GM12891 (cell line): ENCODE measurements at regions not wholly inside any gene's neighbourhood (a gene's known extent, or its start where the extent isn't known, plus 50 kb on each side); places are given as distances from the start of the nearest gene placed in this dataset.

ENCODE experiments used
- POLR2A ChIP-seq: IDR thresholded peaks from 2 replicates; pipeline ENCODE4 v1.6.1; 2011; ENCODE audit warnings: low read depth, low read length, control low read depth
- POLR2AphosphoS5 ChIP-seq: IDR thresholded peaks from 2 replicates; pipeline ENCODE4 v1.6.1; 2011; ENCODE audit warnings: low read depth, low read length, control low read depth

GRCh38 chr13:79691826-79692225 lies 210.9 kb downstream of the NDFIP2 start:
- no peak for TF ChIP-seq POLR2A
- no peak for TF ChIP-seq POLR2AphosphoS5
